ENCODE measurements at regions not wholly inside any gene's neighbourhood (a gene's known extent, or its start where the extent isn't known, plus 50 kb on each side); places are given as distances from the start of the nearest gene placed in this dataset.

GRCh38 chr5:17077440-17078233 is 139.8 kb upstream of the BASP1 start:
- in situ Hi-C loops (cut with MboI): no loop called here
- 1% methylated on average over 11 of the region's 11 CpGs for WGBS (ENCODE audit: insufficient coverage, low coverage, missing lambda C conversion rate)
- TF ChIP-seq HDAC6 (IDR thresholded peaks at IDR 0.05; ENCODE audit: low read depth, low read length): no peak
- TF ChIP-seq GATAD2A (IDR thresholded peaks at IDR 0.05): no peak
- no peak for TF ChIP-seq PHB (CRISPR knock-in tag; IDR thresholded peaks at IDR 0.05)
- no peak for TF ChIP-seq PBX2 (CRISPR knock-in tag; IDR thresholded peaks at IDR 0.05; ENCODE audit: low read depth)
- TF ChIP-seq PBX2 (tag; conservative IDR thresholded peaks at IDR 0.05; ENCODE audit: low read depth): no peak
- TF ChIP-seq NKRF (IDR thresholded peaks at IDR 0.05; ENCODE audit: borderline replicate concordance): no peak
- no peak for TF ChIP-seq ZFPM2 (CRISPR knock-in tag; IDR thresholded peaks at IDR 0.05)
- no peak for TF ChIP-seq ZNF609 (CRISPR knock-in tag; IDR thresholded peaks at IDR 0.05; ENCODE audit: borderline replicate concordance)
- no peak for TF ChIP-seq ZKSCAN1 (IDR thresholded peaks at IDR 0.05; ENCODE audit: low read depth, low read length)

More at GRCh38 chr5:17077440-17078233, 139.8 kb upstream of the BASP1 start:
- Histone ChIP-seq H4K20me1 (replicated peaks; ENCODE audit: control insufficient read depth, insufficient read depth, low read length) (no peaks in the 10 kb centered on the region), H3K4me3 (no peak overlapping the region), H3K36me3 (ENCODE audit: control insufficient read depth, insufficient read depth, low read length) (no peaks in the 10 kb centered on the region), H3K9ac (ENCODE audit: insufficient read depth in 1 of 2, low read depth in 2 of 2, low read length in 2 of 2) (no peak overlapping the region), H3K4me2 (ENCODE audit: insufficient read depth, low read length) (no peak overlapping the region), H3K27ac (ENCODE audit: extremely low read depth, low read depth, low read length) (no peak overlapping the region), H3K4me1 (replicated peaks in 1 of 2; ENCODE audit: control insufficient read depth in 2 of 2, insufficient read depth in 2 of 2, low read length in 2 of 2) (no peaks in the 10 kb centered on the region), H3K9me1 (ENCODE audit: control insufficient read depth, insufficient read depth, low read length) (no peaks in the 10 kb centered on the region), H3K27me3 (ENCODE audit: control insufficient read depth in 2 of 2, insufficient read depth in 2 of 2, low read length in 2 of 2) (0 out of 5 replicates have a peak, but pooled peaks cover 0 to 3% of the 10 kb centered on the region in 2 experiments), H3K9me3 (replicated peaks; ENCODE audit: control insufficient read depth, insufficient read depth, low read depth, low read length) (no peaks in the 10 kb centered on the region), H2AFZ (ENCODE audit: low read depth, low read length) (no peak overlapping the region), H3K79me2 (ENCODE audit: control insufficient read depth, insufficient read depth, low read length) (no peaks in the 10 kb centered on the region)
- DNase-seq (ENCODE audit: extremely low read depth in 1 of 4, low spot score in 3 of 4): no peak
- no peak for FAIRE-seq
- ChIA-PET POLR2A (interaction anchor here (0.6 kb wide), 1 partner anchor 242 kb away, joined by 3 read pairs; no protein-coding TSS in a partner anchor), CTCF (ENCODE audit: low intra/inter-chr PET ratio) (no interaction called here)
- BruUV-seq (replicated peaks): no TSS peak
- intact Hi-C loops (cut with micrococcal nuclease): no loop called here
- ATAC-seq: no peak
